A673 (cell line): ENCODE measurements at regions not wholly inside any gene's neighbourhood (a gene's known extent, or its start where the extent isn't known, plus 50 kb on each side); places are given as distances from the start of the nearest gene placed in this dataset.
"Not testable (repeated sequence)": the region's sequence is repeated elsewhere in the genome, so short reads cannot be mapped to it uniquely, and the experiment has no call there.

Experiments used
- BruUV-seq: library from RNA; stranded (reverse); fragments of 400-500 nt; replicated peaks from 2 replicates; lab custom pipeline; 2021; lab: Mats Ljungman, UMichigan
- CTCF ChIA-PET: fragments of 300-600 bp; sonication (Branson Sonifier 250); formaldehyde crosslinking; loops from one replicate; lab custom pipeline; 2022; ENCODE audit warnings: antibody characterized with exemption; lab: Charles Lee
- POLR2A ChIA-PET: fragments of 300-600 bp; sonication (Branson Sonifier 250); formaldehyde crosslinking; loops from one replicate; lab custom pipeline; 2022; ENCODE audit warnings: antibody characterized with exemption; ENCODE audit not compliant: low non-redundant PET; lab: Charles Lee
- DNase-seq: peaks from one replicate; pipeline ENCODE4 v3.0.0-alpha.2; 2015; ENCODE audit warnings: low spot score
- H3K27ac ChIP-seq: fragments of 200-600 bp; sonication (generic); 2 replicates; pipeline ENCODE4 v1.5.1; 2016; ENCODE audit warnings: mixed run types, low read depth, mild to moderate bottlenecking, mixed read lengths, antibody characterized with exemption, low read length; ENCODE audit not compliant: poor library complexity, severe bottlenecking
- H3K27me3 ChIP-seq: fragments of 200-600 bp; sonication (generic); replicated peaks from 2 replicates; pipeline ENCODE4 v1.6.1; 2017; ENCODE audit warnings: mixed run types, low read depth, mild to moderate bottlenecking, mixed read lengths, antibody characterized with exemption, low read length; ENCODE audit not compliant: insufficient read depth, poor library complexity
- H3K36me3 ChIP-seq: fragments of 200-600 bp; sonication (generic); 2 replicates; pipeline ENCODE4 v1.6.1; 2016; ENCODE audit warnings: mixed run types, mild to moderate bottlenecking, mixed read lengths, antibody characterized with exemption, low read length; ENCODE audit not compliant: insufficient read depth, poor library complexity, severe bottlenecking
- H3K4me1 ChIP-seq: fragments of 200-600 bp; sonication (generic); 2 replicates; pipeline ENCODE4 v1.6.1; 2017; ENCODE audit warnings: mixed run types, mild to moderate bottlenecking, mixed read lengths, antibody characterized with exemption, low read length; ENCODE audit not compliant: insufficient read depth, poor library complexity, severe bottlenecking
- H3K4me3 ChIP-seq: fragments of 200-600 bp; sonication (generic); 2 replicates; pipeline ENCODE4 v1.5.1; 2016; ENCODE audit warnings: low read depth, mixed run types, mild to moderate bottlenecking, mixed read lengths, low read length; ENCODE audit not compliant: poor library complexity, severe bottlenecking
- H3K9me3 ChIP-seq: fragments of 200-600 bp; sonication (generic); 2 replicates; pipeline ENCODE4 v1.6.1; 2016; ENCODE audit warnings: mixed run types, low read depth, mild to moderate bottlenecking, mixed read lengths, antibody characterized with exemption, low read length; ENCODE audit not compliant: poor library complexity, severe bottlenecking
- EZH2 ChIP-seq: fragments of 200-600 bp; sonication (generic); IDR thresholded peaks from 2 replicates; pipeline ENCODE4 v1.6.1; 2017; ENCODE audit warnings: borderline replicate concordance, low read depth, mild to moderate bottlenecking, mixed read lengths, antibody characterized with exemption, low read length; ENCODE audit not compliant: poor library complexity, severe bottlenecking
- intact Hi-C: fragments of 100-400 bp; cut with micrococcal nuclease; formaldehyde crosslinking; loops from one replicate; pipeline ENCODE4 v1.10.0; 2022; ENCODE audit not compliant: unreplicated experiment
- TF ChIP-seq, protein P1 (sequence below): fragments of 300-800, 200-600 bp; sonication (generic); conservative IDR thresholded peaks from 2 replicates; pipeline ENCODE4 v1.5.1; 2017; ENCODE audit warnings: low read depth, mild to moderate bottlenecking, antibody characterized with exemption, low read length, moderate library complexity, mixed read lengths

DNA sequence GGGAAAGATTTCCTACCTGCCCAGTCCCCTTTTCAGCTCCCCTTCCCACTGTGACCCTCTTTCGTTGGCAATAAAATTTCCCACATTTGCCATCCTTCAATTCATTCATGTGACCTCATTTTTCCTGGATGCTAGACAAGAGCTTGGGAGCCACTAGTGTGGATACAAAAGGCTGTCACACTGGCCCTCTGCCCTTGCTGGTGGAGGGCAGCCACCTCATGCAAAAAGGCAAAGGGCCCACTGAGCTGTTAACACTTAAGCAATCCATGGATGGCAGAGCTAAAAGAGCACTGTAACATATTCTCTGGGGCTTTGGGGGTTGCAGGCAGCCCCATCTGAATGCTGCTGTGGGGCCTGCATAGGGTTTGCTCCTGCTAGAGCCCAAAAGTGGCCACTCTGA lies 315.1 kb downstream of the NEBL start:
- no peak for DNase-seq
- H3K9me3 ChIP-seq = peaks cover 13% of the 10 kb centered on the region
- no peak overlapping the region for H3K4me3 ChIP-seq
- H3K27me3 ChIP-seq = no peaks in the 10 kb centered on the region
- POLR2A ChIA-PET = no interaction called here
- TF ChIP-seq EZH2 = no peak
- TF ChIP-seq, protein P1, sequence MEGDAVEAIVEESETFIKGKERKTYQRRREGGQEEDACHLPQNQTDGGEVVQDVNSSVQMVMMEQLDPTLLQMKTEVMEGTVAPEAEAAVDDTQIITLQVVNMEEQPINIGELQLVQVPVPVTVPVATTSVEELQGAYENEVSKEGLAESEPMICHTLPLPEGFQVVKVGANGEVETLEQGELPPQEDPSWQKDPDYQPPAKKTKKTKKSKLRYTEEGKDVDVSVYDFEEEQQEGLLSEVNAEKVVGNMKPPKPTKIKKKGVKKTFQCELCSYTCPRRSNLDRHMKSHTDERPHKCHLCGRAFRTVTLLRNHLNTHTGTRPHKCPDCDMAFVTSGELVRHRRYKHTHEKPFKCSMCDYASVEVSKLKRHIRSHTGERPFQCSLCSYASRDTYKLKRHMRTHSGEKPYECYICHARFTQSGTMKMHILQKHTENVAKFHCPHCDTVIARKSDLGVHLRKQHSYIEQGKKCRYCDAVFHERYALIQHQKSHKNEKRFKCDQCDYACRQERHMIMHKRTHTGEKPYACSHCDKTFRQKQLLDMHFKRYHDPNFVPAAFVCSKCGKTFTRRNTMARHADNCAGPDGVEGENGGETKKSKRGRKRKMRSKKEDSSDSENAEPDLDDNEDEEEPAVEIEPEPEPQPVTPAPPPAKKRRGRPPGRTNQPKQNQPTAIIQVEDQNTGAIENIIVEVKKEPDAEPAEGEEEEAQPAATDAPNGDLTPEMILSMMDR = no peak
- intact Hi-C loops = no loop called here
- H3K4me1 ChIP-seq = no peaks in the 10 kb centered on the region
- H3K36me3 ChIP-seq = no peaks in the 10 kb centered on the region
- H3K27ac ChIP-seq = no peak overlapping the region
- CTCF ChIA-PET = no interaction called here
- no TSS peak for BruUV-seq

DNA sequence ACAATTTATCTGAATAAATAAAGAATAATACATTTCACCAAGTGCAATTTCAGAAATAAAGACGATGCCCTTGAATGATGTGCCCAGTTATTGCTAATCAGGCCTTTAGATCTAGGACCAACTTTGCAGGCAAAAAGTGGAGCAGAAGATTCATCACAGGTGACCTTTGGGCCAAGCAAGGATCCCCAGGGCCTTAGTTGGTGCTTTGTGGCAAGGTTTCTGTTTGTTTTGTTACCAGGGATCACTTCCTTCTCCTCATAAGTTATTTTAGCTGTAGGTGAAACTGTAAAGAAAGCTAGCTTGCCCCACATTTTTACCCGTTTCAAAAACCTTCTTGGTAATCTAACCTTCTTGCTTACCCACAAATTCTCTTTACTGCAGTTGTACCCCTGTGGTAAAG lies 323.2 kb downstream of the NEBL start:
- H3K9me3 ChIP-seq = no peaks in the 10 kb centered on the region
- no peaks in the 10 kb centered on the region for H3K36me3 ChIP-seq
- CTCF ChIA-PET = no interaction called here
- H3K27ac ChIP-seq = no peak overlapping the region
- no peak overlapping the region for H3K4me3 ChIP-seq
- no peak for DNase-seq
- no peaks in the 10 kb centered on the region for H3K27me3 ChIP-seq
- intact Hi-C loops = no loop called here
- BruUV-seq = no TSS peak
- H3K4me1 ChIP-seq = no peaks in the 10 kb centered on the region
- no peak for TF ChIP-seq EZH2
- TF ChIP-seq, protein P1 = no peak
- POLR2A ChIA-PET = no interaction called here

DNA sequence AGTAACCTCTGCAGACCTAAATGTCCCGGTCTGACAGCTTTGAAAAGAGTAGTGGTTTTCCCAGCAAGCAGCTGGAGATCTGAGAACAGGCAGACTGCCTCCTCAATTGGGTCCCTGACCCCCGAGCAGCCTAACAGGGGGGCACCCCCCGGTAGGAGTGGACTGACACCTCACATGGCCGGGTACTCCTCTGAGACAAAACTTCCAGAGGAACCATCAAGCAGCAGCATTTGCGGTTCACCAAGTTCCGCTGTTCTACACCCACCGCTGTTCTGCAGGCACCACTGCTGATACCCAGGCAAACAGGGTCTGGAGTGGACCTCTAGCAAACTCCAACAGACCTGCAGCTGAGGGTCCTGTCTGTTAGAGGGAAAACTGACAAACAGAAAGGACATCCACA lies 341.1 kb downstream of the NEBL start:
- intact Hi-C loops, H3K36me3 ChIP-seq, H3K4me1 ChIP-seq, BruUV-seq, H3K27me3 ChIP-seq, H3K4me3 ChIP-seq, POLR2A ChIA-PET, H3K27ac ChIP-seq, CTCF ChIA-PET, DNase-seq, H3K9me3 ChIP-seq: not testable (repeated sequence)

DNA sequence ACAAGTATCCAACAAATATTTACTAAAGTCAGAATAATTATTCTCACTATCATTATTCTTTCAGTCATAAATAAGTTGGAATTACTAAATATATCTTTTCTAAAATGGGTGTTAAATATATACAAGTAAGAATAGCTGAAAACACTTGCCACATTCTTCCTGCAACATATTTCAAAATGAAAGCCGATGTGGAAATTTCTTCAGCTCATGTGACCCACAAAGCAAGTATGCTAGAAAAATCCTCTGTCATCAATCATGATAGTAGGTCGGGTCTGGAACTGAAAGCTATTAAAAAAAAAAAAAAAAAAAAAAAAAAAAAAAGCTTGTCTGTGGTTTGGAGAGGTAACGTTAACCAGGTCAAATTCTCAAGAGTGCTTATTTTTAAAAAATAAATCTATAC lies 344.7 kb downstream of the NEBL start:
- Histone ChIP-seq H3K4me1 (no peaks in the 10 kb centered on the region), H3K36me3 (no peaks in the 10 kb centered on the region), H3K27ac (no peak overlapping the region), H3K4me3 (no peak overlapping the region), H3K9me3 (no peaks in the 10 kb centered on the region), H3K27me3 (no peaks in the 10 kb centered on the region)
- BruUV-seq = no TSS peak
- CTCF ChIA-PET = no interaction called here
- POLR2A ChIA-PET = no interaction called here
- intact Hi-C loops = no loop called here
- no peak for TF ChIP-seq EZH2
- TF ChIP-seq, protein P1 = no peak
- DNase-seq = no peak
